Breast epithelium (tissue), 3 donors: ENCODE measurements at regions not wholly inside any gene's neighbourhood (a gene's known extent, or its start where the extent isn't known, plus 50 kb on each side); places are given as distances from the start of the nearest gene placed in this dataset.

Source experiments
- POLR2A ChIP-seq: fragments of 450-650 bp; IDR thresholded peaks from one replicate; pipeline ENCODE4 v1.6.1; 2016; ENCODE audit warnings: antibody characterized with exemption, mild to moderate bottlenecking, moderate library complexity
- TF ChIP-seq, protein P1 (sequence below), 3 donors: fragments of 450-650 bp; IDR thresholded peaks; one replicate each; pipeline ENCODE4 v1.5.1; 2016 to 2017; ENCODE audit warnings: antibody characterized with exemption in 3 of 3, mild to moderate bottlenecking in 3 of 3, moderate library complexity in 3 of 3

GRCh38 chr10:64093946-64094535 is 572.8 kb downstream of the REEP3 start:
- TF ChIP-seq, protein P1, sequence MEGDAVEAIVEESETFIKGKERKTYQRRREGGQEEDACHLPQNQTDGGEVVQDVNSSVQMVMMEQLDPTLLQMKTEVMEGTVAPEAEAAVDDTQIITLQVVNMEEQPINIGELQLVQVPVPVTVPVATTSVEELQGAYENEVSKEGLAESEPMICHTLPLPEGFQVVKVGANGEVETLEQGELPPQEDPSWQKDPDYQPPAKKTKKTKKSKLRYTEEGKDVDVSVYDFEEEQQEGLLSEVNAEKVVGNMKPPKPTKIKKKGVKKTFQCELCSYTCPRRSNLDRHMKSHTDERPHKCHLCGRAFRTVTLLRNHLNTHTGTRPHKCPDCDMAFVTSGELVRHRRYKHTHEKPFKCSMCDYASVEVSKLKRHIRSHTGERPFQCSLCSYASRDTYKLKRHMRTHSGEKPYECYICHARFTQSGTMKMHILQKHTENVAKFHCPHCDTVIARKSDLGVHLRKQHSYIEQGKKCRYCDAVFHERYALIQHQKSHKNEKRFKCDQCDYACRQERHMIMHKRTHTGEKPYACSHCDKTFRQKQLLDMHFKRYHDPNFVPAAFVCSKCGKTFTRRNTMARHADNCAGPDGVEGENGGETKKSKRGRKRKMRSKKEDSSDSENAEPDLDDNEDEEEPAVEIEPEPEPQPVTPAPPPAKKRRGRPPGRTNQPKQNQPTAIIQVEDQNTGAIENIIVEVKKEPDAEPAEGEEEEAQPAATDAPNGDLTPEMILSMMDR (IDR thresholded peaks at IDR 0.05), result no peak
- no peak for TF ChIP-seq POLR2A
